NCI-H345 treated with DMSO at 0.1 percent for 48 hours (cell line): ENCODE measurements at regions not wholly inside any gene's neighbourhood (a gene's known extent, or its start where the extent isn't known, plus 50 kb on each side); places are given as distances from the start of the nearest gene placed in this dataset.

ENCODE experiments used
- DNase-seq: peaks from one replicate; lab custom pipeline; 2025; ENCODE audit not compliant: unreplicated experiment; lab: John Stamatoyannopoulos, UW

DNA sequence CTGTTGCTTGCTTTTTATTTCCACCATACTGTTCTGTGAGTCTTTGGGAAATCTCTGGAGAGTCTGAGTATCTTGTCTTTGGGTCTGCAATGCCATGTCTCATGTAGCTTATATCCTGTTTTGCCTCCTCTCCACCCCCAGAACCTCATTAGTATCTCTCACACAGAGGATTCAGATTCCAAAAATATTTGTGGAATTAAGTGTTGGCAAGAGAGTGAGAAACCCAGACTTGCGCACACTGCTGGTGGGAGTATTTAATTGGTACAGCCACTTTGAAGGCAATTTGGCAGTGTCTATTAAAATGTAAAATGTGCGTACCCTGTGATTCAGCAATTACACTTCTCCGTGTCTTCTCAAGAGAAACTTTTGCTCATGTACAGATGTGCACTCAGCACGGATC lies 68.6 kb downstream of the ZNF621 start:
- DNase-seq: no peak

DNA sequence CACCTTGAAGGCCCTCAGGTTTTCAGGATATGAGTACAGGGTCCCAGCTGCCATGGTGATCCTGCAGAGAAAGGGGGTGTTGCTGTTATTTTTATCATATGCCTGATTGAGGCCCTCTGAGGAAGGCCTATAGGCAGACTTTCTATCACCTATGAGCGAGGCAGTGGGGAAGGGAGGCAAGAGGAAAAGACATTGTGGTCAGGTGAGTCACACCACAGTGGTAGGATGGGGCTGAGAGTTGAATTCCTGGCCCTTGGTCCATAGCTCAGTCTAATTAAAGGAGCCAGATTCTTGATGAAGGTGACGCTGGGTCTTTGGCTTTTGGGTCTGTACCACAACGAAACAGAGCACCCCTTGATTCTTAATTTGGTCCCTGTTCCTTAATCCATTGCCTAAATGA lies 72.7 kb downstream of the ZNF621 start:
- DNase-seq: no peak

DNA sequence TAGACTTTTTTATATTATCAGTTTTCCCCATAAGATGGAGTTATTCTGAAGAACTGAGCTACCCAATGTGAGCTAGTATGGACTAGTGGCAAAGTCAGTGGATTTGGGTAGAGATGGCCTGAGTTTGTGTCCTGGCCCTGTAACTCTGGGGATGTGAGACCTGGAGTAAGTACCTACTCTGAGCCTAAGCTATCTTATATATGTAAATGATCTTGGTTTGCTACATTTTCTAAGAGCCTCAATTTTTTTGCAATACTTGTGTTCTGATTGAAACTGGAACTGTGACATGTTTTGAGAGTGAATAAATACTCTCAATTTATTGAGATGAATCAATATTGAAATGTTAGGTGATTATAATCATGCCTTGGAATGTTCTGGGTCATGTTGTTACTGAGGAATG lies 73.6 kb downstream of the ZNF621 start:
- DNase-seq: no peak

DNA sequence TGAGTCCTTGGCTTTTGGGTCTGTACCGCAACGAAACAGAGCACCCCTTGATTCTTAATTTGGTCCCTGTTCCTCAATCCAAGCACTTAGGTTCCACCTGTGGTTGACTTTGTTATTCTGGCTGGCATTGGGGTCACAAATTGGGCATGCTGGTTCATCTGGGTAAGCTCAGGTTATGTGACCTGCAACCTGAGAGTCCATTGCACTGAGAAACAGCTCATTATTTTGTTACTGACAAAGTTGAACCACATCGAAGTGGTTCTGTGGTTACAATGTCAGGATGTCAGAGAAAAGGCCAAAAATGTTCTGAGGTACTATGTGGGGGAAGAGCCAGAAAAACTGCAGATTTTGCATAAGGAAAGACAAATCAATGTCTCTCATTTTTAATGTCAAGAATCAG lies 74.2 kb downstream of the ZNF621 start:
- DNase-seq: no peak

DNA sequence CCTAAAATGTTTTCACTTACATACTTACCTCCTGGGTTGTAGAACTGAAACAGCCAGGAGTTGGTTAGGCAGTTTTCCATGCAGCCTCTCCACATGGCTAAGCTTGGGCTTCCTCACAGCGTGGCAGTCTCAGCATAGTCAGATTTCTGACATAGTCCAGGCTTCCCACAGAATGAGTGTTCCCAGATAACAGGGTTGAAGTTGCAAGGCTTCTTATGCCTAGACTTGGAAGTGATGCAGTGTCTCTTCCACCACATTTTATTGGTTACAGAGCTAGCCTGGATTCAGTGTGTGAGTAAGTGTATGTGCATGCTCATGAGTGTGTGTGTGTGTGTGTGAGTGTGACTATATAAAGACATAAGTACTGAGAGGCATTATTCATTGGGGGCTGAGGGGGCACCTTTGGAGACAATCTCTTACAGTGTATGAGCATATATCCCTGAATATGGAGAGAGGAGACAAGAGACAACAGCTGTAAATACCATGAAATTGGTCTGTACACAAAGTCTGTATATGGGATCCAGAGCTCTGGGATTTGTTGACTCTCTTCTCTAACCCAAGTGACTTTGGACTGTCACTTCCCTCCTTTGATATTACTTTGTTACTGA lies 78.1 kb downstream of the ZNF621 start:
- no peak for DNase-seq

DNA sequence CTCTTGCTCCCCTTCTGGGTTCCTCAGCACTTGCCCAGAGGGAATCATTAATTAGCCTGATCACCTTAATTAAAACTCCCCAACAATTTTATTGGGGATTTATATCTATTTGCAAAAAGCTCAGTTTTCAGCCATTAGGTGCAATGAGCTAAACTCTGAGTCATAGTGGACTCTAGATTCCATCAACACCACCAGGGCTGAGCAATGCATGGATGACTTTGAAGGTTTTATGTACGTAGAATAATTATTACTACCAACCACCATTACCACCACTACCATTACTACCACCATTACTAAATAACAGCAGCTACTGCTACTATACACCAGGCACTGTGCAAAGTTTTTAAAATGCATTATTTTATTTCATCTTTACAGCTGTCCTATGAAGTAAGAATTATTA lies 81.2 kb downstream of the ZNF621 start:
- DNase-seq: no peak

DNA sequence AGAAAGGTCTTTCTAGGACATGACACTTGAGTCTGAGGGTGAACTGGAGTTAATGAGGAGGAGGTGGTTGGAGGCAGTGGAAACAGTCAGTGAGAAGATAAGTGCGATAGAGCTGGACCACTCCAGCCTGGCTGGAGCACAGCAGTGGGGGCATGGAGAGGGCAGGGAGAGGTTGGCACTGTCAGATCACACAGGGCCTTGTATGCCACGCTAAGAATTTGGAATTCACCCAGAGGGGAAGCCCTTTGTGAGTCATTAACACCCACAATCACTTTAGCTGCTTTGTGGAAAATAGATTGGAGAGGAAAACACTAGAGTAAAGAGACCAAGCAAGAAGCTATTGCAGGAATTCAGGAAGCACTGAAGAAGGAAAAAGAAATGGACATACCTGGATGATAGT lies 83.3 kb downstream of the ZNF621 start:
- DNase-seq: no peak

DNA sequence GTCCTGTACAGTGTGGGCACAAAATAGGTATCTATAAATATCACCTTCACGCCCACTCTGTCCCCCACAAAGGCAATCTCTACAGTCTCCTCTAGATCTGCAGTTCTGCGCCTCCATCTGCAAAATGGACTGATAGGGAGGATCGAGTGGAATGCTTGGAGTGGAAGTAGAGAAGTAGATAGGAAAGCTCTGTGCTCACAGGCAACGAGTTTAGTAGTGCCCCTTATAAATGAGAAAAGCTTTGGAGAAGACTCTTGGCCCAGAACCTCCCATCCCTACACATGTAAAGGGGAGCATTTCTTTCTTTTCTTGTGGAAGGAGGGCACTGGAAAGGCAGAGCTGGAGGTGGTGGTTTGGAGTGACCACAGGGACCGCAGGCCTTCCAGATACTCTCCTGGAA lies 88.5 kb downstream of the ZNF621 start:
- no peak for DNase-seq

DNA sequence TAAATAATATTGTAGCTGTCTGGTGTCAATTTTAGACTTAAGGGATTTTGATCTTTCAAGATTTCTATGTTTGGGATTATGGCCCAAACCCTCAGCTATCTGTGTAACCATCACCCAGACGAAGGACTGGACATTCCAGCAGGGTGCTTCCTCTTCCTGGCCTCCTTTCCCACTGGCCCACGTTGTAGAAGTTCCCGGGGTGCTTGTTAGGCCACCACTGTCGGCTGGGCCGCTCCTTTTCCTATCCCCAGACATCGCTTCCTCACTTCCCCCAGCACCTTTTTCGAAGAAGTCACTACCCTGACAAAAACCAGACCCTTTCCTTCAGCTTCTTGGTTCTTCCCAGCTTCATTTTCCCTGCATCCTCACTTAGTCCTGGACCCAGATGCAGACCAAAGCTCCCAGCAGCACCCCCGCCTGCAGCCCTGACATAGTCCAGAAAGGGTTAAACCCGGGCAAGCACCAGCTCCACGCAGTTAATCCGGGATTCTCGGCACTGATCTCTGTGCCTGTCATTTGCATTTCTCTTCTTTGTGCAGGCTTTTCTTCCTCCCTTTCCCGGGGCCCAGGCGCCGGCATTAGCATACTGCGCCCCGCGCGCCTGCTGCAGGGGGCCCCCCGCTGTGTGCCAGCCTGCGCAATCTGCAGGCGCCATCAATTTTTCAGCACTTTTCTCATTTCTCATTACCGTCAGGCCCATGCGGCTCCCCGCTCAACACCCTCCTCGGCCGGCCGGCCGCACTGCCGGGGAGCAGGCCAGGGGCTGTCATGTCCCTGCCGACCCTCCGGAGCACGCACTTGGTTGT lies 90.6 kb downstream of the ZNF621 start:
- DNase-seq: no peak

DNA sequence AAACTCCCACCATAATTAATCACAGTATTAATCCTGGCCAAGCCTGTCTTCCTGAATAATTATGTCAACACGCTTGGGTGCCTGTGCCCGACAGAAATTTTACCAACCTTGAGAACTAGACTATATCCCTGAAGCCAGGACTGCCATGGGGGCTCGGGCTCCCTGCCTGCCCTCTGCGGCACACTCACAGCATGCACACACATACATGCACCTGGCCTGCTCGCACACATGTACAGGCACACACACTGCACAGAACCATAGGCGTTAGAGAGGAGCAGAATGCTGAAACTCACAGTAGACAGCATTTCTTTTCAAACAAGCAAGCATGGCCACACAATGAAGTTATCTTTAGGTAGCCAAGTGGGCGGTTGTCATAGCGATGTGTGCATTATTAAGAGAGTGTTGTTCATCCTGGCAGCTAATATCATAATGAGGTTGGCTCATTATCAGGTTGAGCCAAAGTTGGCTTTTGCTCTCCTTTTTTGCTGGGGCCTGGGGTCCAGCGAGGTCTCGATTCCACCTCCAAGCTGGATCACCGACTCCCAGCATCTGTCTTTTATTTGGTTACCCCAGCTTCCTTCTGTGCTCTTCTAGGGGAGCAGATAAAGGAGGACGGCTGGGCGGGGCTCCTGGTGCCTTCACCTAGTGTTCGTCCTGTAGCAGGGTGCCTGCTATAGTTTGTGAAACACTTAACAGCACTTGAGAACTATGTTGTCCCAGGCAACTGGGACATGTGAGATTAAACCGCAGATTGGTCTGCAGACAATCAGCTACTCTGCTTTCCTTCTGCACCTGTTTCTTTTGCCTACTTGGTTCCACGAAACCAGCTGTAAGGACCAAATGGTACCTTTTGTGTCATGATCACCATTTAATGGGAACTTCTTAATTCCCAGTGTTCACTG lies 91.4 kb downstream of the ZNF621 start:
- DNase-seq: peak; percentile 37

DNA sequence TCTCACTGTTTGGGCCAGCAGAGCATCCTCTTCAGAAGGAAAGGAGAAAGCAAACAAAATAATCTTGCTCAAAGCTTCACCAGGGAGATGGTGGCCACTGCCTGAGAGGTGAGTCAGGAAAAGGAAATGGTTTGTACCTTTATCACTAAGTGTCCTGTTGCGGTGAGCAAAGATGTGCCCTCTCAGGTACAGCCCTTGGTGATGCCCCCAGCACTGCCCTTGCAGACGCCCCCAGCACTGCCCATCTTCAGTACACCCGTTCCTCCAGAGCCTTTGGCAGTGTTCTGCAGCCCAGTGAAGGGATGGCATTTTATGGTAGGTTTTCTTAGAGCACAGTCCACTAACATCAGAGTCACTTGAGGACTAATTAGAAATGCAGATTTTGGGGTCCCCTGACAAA lies 92.3 kb downstream of the ZNF621 start:
- DNase-seq: no peak

DNA sequence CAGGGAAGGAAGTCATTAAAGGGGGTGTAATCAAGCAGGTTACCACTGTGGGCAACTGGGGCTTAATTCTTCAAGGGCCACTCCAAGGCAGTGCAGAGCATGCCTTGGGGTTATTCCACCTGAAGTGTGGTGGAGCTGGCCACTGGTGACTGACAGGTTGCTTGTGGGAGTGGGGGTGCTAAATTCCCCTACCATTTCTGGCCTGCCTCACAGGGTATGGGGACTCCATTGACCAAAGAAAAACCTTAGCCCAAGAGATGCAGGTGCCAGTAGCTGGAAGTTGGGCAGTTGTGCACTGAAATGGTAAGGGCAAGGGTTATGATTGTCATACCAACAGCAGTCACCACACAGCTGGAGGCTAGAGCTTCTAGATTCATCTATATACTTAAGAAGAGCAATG lies 93.4 kb downstream of the ZNF621 start:
- no peak for DNase-seq

DNA sequence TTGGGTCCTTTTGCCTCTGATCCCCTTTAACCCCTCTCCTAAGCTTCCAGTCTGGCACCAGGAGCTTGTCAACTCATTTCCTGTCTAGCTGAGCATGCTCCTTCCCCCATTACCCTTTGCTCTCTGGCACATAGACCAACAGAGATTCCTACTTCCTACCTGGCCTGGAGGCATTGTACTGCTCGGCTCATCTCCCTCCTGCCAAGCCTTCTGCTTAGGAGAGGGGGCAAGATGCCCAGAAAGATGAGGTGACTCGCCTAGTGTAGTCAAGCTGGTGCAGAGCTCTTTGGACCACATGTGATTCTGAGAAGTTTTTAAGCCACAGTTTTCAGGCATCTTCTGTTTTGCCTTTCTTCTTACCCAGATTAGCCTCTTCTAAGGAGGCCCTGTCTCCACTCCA lies 95.4 kb downstream of the ZNF621 start:
- no peak for DNase-seq

DNA sequence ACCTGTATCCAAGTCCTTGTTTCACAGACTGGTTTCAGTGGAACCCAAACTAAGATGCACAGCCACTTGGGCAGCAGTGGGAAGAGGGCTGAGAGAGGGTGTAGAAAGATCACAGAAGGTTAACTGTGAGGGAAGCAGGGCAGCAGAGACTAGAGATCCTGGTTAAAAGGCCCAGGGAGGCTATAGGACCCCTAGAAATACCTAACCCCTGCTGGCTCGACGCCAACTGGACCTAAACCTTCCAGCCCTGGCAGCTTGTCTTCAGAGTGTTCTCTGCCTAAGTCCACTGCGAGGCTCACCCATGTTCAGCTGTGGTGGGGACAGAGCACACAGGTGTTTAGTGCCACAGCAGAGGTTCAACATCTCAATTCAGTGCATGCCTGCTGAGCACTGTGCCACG lies 96.5 kb downstream of the ZNF621 start:
- DNase-seq: no peak

DNA sequence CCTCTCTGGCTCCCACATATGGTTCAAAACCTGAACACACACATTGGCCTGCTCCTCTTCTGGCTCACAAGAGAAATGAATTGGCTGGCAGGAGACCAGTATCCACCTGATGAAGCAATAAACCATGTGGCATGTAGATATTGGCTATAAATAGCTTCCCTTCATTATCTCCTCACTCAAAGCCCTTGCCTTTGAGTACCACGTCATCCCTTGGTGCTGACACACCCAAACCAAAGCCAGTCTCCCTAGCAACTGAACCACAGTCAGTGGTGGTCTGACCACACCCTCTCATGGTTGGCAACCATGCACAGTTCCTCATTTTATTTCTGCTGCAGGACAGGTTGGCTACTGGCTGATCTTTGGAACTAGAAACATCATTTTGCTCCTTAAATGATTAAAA lies 98.8 kb downstream of the ZNF621 start:
- DNase-seq: no peak

DNA sequence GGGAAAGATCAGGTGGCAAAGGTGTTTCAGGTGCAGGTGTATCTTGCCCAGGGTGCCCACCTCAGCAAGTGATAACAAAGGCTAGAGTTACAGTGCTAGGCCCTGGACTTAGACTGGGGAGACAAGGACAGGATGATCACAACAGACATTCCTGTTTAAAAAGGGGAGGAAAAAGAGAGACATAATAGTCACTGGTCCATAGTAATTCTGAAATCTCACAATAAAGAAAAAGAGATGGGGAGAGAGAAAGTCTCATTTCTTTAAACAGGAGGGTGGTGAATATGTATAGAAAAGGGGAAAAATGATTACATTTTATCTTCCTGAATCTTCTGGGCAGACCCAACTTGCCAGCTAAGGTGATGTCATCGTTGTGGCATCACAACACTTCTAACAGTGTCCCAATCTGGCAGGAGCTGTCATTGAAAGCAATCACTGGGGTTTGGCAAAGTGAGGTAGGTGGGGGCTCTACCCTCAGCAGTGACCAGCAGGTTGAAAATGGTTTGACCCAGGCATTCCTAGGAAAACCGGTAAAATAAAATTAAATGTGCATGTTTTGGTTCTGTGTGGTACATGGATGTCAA lies 99.5 kb downstream of the ZNF621 start:
- no peak for DNase-seq

DNA sequence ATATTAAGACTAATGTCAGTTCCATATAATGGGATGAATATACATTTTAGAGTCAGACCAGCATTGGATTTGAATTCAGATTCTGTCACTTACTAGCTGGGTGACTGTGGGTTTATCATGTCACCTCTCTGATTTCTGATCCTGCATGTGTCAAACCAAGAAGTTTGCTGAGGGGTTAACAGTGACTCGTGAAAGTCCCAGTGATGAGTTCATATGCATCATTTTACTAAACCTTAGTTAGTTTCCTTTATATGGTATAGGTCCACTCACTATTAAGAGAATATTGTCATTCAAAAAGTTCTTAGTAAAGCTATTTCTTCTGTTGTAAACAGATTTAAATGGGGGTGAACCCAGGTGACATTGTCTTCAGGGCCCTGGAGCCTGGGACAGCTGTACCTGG lies 102.3 kb downstream of the ZNF621 start:
- DNase-seq: no peak

DNA sequence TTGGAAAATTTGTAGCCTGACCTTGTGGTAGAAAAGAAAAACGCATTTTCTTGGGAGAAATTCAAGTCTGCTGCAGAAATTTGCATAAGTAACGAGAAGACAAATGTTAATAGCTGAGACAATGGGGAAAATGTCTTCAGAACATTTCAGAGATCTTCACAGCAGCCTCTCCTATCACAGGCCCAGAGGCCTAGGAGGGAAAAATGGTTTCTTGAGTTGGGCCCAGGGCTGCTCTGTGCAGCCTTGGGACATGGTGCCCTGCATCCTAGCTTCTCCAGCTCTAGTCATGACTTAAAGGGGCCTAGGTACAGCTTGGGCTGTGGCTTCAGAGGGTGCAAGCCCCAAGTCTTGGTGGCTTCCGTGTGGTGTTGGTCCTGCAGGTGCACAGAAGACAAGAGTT lies 104.2 kb downstream of the ZNF621 start:
- no peak for DNase-seq

DNA sequence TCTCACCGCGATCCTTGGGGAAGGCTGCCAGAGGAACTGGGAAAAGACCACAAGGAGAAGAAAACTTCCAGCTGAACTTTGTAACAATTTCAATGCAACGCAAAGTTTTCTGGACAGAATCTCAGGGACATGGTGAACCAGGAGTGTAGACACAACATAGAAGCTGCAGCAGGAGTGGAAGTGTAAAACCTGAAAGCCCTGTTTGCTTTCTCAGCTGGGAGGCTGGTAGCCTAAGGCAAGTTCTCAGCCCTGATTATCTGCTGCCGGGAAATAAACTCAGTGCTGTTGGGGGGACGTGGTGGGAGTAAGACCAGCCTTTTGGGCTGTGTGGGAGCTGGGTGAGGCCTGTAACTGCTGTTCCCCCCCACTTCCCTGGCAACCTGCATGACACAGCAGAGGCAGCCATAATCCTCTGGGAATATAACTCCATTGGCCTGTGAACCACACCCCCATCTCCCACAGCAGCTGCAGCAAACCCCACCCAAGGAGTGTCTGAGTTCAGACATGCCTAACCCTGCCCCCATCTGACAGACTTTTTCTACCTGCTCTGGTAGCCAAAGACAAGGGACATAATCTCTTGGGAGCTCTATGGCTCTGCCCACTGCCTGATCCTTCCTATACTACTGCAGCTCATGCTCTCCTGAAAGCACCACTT lies 106.7 kb downstream of the ZNF621 start:
- DNase-seq: no peak

DNA sequence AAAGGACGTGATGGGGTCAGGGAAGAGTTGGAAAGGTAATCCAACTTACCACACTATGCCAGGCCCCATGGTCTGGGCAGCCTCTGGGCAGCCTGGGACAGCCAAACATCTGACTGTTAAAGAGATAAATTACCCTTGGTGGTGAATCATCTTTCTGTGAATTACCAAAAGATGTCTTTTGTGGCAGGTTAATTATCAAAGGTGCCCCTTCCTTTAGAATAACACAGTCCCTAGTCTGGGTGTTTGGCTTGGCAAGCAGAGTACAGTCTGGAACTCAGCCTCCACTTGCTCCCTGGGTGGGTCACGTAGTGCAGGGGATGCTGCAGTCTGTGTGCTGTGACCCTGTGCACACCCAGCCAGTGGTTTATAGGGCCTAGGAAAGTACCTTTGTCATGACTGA lies 113.1 kb downstream of the ZNF621 start:
- DNase-seq: no peak

DNA sequence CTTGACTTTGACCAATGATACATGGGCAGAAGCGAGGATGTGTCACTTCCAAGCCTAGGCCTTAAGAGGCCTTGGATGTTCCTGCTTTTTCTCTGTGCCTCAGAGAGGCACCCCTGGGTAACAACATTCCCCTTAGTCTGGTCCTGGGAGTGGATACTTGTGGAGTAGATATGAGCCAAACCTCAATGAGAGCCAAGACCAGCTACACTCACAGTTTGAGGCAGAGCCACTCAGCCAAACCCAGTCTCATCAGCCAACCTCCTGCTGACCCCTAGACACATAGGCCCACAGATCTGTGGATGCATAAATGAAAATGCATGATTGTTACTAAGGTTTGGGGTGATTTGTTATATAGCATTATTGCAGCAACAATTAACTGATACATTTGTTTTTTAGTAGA lies 114.2 kb downstream of the ZNF621 start:
- DNase-seq: no peak
